ENCODE measurements at regions not wholly inside any gene's neighbourhood (a gene's known extent, or its start where the extent isn't known, plus 50 kb on each side); places are given as distances from the start of the nearest gene placed in this dataset.

GRCh38 chr6:43992783-43993644 is 134.2 kb downstream of the MRPL14 start:
- peak overlapping the region; percentile 62 for H2AK5ac ChIP-seq (ENCODE audit: low read depth, low read length)
- no peak overlapping the region for H3K27ac ChIP-seq (replicated peaks; ENCODE audit: low read length)
- no peaks in the 10 kb centered on the region for H3K9me3 ChIP-seq (replicated peaks in 1 of 2; ENCODE audit: control insufficient read depth in 2 of 2, insufficient read depth in 1 of 2, low read depth in 1 of 2, low read length in 2 of 2)
- no peak overlapping the region for H3K9ac ChIP-seq (ENCODE audit: low read depth, low read length, poor library complexity)
- H3K4me1 ChIP-seq (ENCODE audit: control insufficient read depth in 2 of 2, insufficient read depth in 1 of 2, low read depth in 1 of 2, low read length in 2 of 2), result peaks cover 13 to 22% of the 10 kb centered on the region in 2 donors
- no peaks in the 10 kb centered on the region for H3K79me1 ChIP-seq (ENCODE audit: low read depth, low read length)
- H2BK120ac ChIP-seq (ENCODE audit: low read depth, low read length), result no peak overlapping the region
- H3K27me3 ChIP-seq (ENCODE audit: control insufficient read depth in 3 of 3, insufficient read depth in 3 of 3, low read depth in 1 of 3, low read length in 3 of 3), result no peaks in the 10 kb centered on the region
- no peaks in the 10 kb centered on the region for H3K36me3 ChIP-seq (replicated peaks in 1 of 2; ENCODE audit: control insufficient read depth in 2 of 2, insufficient read depth in 2 of 2, low read length in 2 of 2)
- no peak overlapping the region for H3K4ac ChIP-seq (ENCODE audit: low read length)
- no CpG with 5 or more reads among the region's 6 CpGs for WGBS, 2 donors (ENCODE audit: extremely low coverage in 2 of 2, insufficient read length in 2 of 2, insufficient replicate concordance in 1 of 2)
- no peak overlapping the region for H2AFZ ChIP-seq (ENCODE audit: low read length)
- no peak overlapping the region for H4K91ac ChIP-seq (ENCODE audit: low read depth, low read length, poor library complexity)
- peak overlapping the region; percentile 14 for H2BK12ac ChIP-seq (ENCODE audit: low read length)
- H3K18ac ChIP-seq (ENCODE audit: low read length), result peak overlapping the region; percentile 31
- H3K14ac ChIP-seq (ENCODE audit: low read length), result no peak overlapping the region
- H4K8ac ChIP-seq (ENCODE audit: low read depth, low read length), result no peak overlapping the region
- H3K4me3 ChIP-seq (ENCODE audit: low read length in 2 of 2), result no peak overlapping the region
- H2BK5ac ChIP-seq (ENCODE audit: low read length), result no peak overlapping the region
- H3K4me2 ChIP-seq (ENCODE audit: insufficient read depth, low read length, poor library complexity, severe bottlenecking), result no peak overlapping the region
- no peak for DNase-seq (ENCODE audit: low spot score)
- H3K23ac ChIP-seq (ENCODE audit: low read depth, low read length, poor library complexity), result no peak overlapping the region
- peak overlapping the region; percentile 46 for H2BK15ac ChIP-seq (ENCODE audit: low read length)

GRCh38 chr6:43992126-43992663 is 135.1 kb downstream of the MRPL14 start:
- no peak overlapping the region for H3K14ac ChIP-seq (ENCODE audit: low read length)
- peaks cover 0 to 8% (median 0%) of the 10 kb centered on the region in 3 experiments for H3K27me3 ChIP-seq (ENCODE audit: control insufficient read depth in 3 of 3, insufficient read depth in 3 of 3, low read depth in 1 of 3, low read length in 3 of 3)

GRCh38 chr6:43990627-43991619 is 136.3 kb downstream of the MRPL14 start:
- Histone ChIP-seq H4K8ac (ENCODE audit: low read depth, low read length) (no peak overlapping the region), H3K27me3 (ENCODE audit: control insufficient read depth in 3 of 3, insufficient read depth in 3 of 3, low read depth in 1 of 3, low read length in 3 of 3) (peaks cover 0 to 19% (median 0%) of the 10 kb centered on the region in 3 experiments), H2AK5ac (ENCODE audit: low read depth, low read length) (peak overlapping the region; percentile 73), H3K79me1 (ENCODE audit: low read depth, low read length) (no peaks in the 10 kb centered on the region), H2BK120ac (ENCODE audit: low read depth, low read length) (peak overlapping the region; percentile 76), H3K4me3 (ENCODE audit: low read length in 2 of 2) (no peak overlapping the region), H3K14ac (ENCODE audit: low read length) (no peak overlapping the region), H2BK15ac (ENCODE audit: low read length) (peak overlapping the region; percentile 90), H3K4ac (ENCODE audit: low read length) (no peak overlapping the region), H2BK5ac (ENCODE audit: low read length) (peak overlapping the region; percentile 17), H3K4me2 (ENCODE audit: insufficient read depth, low read length, poor library complexity, severe bottlenecking) (no peak overlapping the region), H3K18ac (ENCODE audit: low read length) (peak overlapping the region; percentile 80), H4K91ac (ENCODE audit: low read depth, low read length, poor library complexity) (no peak overlapping the region), H3K9ac (ENCODE audit: low read depth, low read length, poor library complexity) (peak overlapping the region; percentile 66), H2AFZ (ENCODE audit: low read length) (peak overlapping the region; percentile 87), H3K27ac (replicated peaks; ENCODE audit: low read length) (no peak overlapping the region), H2BK12ac (ENCODE audit: low read length) (no peak overlapping the region), H3K23ac (ENCODE audit: low read depth, low read length, poor library complexity) (peak overlapping the region; percentile 28), H3K4me1 (ENCODE audit: control insufficient read depth in 2 of 2, insufficient read depth in 1 of 2, low read depth in 1 of 2, low read length in 2 of 2) (peaks cover 13 to 22% of the 10 kb centered on the region in 2 donors), H3K9me3 (replicated peaks in 1 of 2; ENCODE audit: control insufficient read depth in 2 of 2, insufficient read depth in 1 of 2, low read depth in 1 of 2, low read length in 2 of 2) (no peaks in the 10 kb centered on the region), H3K36me3 (replicated peaks in 1 of 2; ENCODE audit: control insufficient read depth in 2 of 2, insufficient read depth in 2 of 2, low read length in 2 of 2) (no peaks in the 10 kb centered on the region)
- WGBS, 2 donors (ENCODE audit: extremely low coverage in 2 of 2, insufficient read length in 2 of 2, insufficient replicate concordance in 1 of 2), result no CpG with 5 or more reads among the region's 18 CpGs
- DNase-seq (ENCODE audit: low spot score), result no peak

More at GRCh38 chr6:43992126-43992663, 135.1 kb downstream of the MRPL14 start:
- WGBS, 2 donors (ENCODE audit: extremely low coverage in 2 of 2, insufficient read length in 2 of 2, insufficient replicate concordance in 1 of 2), result no CpG with 5 or more reads among the region's 4 CpGs
- no peaks in the 10 kb centered on the region for H3K9me3 ChIP-seq (replicated peaks in 1 of 2; ENCODE audit: control insufficient read depth in 2 of 2, insufficient read depth in 1 of 2, low read depth in 1 of 2, low read length in 2 of 2)
- no peak overlapping the region for H3K4ac ChIP-seq (ENCODE audit: low read length)
- H2BK120ac ChIP-seq (ENCODE audit: low read depth, low read length), result no peak overlapping the region
- no peaks in the 10 kb centered on the region for H3K36me3 ChIP-seq (replicated peaks in 1 of 2; ENCODE audit: control insufficient read depth in 2 of 2, insufficient read depth in 2 of 2, low read length in 2 of 2)
- no peak overlapping the region for H2BK12ac ChIP-seq (ENCODE audit: low read length)
- peaks cover 13 to 22% of the 10 kb centered on the region in 2 donors for H3K4me1 ChIP-seq (ENCODE audit: control insufficient read depth in 2 of 2, insufficient read depth in 1 of 2, low read depth in 1 of 2, low read length in 2 of 2)
- no peak for DNase-seq (ENCODE audit: low spot score)
- H2AFZ ChIP-seq (ENCODE audit: low read length), result no peak overlapping the region
- H3K18ac ChIP-seq (ENCODE audit: low read length), result no peak overlapping the region
- no peak overlapping the region for H3K23ac ChIP-seq (ENCODE audit: low read depth, low read length, poor library complexity)
- peak overlapping the region in 1 of 2 donors; percentile 5 for H3K4me3 ChIP-seq (ENCODE audit: low read length in 2 of 2)
- no peak overlapping the region for H3K27ac ChIP-seq (replicated peaks; ENCODE audit: low read length)
- H2BK15ac ChIP-seq (ENCODE audit: low read length), result no peak overlapping the region
- no peak overlapping the region for H3K4me2 ChIP-seq (ENCODE audit: insufficient read depth, low read length, poor library complexity, severe bottlenecking)
- H4K91ac ChIP-seq (ENCODE audit: low read depth, low read length, poor library complexity), result peak overlapping the region; percentile 22
- H4K8ac ChIP-seq (ENCODE audit: low read depth, low read length), result no peak overlapping the region
- no peaks in the 10 kb centered on the region for H3K79me1 ChIP-seq (ENCODE audit: low read depth, low read length)
- no peak overlapping the region for H2BK5ac ChIP-seq (ENCODE audit: low read length)
- peak overlapping the region; percentile 39 for H3K9ac ChIP-seq (ENCODE audit: low read depth, low read length, poor library complexity)
- H2AK5ac ChIP-seq (ENCODE audit: low read depth, low read length), result peak overlapping the region; percentile 62

Data from neuronal stem cell (in vitro differentiated cells).